ENCODE measurements at regions not wholly inside any gene's neighbourhood (a gene's known extent, or its start where the extent isn't known, plus 50 kb on each side); places are given as distances from the start of the nearest gene placed in this dataset.

DNA sequence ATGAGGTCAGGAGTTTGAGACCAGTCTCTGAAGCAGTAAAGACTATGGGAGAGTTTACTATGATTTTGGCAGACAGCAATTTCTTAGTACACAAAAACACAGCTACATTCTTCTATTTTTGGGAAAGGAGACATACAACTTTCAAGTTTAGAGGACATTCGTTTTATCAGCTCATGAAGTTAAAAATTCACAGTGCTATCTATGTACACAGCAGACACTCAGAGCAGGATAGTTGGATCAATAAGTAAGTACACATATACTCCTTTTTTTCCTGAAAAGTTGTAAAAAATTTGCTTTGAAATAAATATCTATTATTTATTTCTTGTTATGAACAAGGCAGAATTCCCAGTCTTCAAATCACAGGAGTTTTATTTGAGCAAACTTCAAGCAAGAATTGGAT is 159.7 kb downstream of the SERPINI1 start:
- no peak for DNase-seq (ENCODE audit: low read depth, low spot score)

DNA sequence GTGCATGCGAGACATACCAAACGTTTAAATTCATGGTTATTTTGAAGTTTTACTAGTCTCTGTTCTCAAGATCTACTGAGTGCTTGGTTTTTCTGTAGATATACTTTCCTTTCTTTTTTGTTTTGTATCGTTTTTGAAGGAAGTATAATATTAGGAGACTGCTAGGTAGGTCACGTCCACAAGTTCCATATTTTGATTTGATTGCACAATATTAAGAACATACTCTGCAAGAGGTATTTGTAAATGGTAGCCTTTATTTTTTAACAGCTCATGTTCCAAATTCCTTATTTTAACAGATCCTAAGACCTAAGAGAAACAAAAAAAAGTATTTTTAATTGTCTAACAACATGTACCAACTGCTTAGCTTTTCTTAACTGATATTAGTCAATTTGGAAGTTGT is 156.7 kb downstream of the SERPINI1 start:
- DNase-seq (ENCODE audit: low read depth, low spot score), result no peak

DNA sequence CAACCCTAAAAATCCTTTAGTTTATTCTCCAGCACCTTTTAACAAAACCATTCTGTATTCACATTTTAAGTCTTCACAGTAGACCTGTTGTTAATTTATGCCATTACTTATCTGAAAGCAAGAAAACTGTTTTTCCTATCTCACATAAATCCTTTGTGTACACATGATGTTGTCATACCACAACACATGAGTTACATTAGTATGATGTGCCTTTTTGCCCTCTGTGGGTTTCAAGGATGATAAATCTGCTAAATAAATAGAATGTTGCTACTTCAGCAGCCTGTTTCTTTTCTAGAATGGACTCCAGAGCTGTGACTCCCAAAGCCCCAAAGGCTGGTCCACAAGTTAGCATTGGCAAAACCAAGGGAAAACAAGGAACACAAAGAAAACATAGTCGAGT is 151.6 kb downstream of the SERPINI1 start:
- no peak for DNase-seq (ENCODE audit: low read depth, low spot score)

DNA sequence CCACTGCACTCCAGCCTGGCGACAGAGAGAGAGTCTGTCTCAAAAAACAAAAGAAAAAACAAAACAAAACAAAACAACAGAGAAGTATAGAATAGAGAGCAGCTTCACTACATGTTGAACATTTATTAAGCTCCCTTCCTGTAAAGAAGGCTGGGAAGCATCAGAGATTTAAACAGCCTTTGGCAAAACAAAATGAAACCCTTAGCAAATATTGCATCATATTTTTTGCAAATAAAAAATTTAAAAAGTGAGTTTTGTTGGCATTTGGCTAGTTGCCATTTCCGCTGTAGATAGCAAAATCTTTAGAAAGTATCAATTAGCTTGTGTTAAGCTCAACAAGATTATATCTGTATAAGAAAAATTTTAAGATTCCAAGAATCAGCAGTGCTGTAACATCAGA is 151.2 kb downstream of the SERPINI1 start:
- DNase-seq (ENCODE audit: low read depth, low spot score), result no peak

DNA sequence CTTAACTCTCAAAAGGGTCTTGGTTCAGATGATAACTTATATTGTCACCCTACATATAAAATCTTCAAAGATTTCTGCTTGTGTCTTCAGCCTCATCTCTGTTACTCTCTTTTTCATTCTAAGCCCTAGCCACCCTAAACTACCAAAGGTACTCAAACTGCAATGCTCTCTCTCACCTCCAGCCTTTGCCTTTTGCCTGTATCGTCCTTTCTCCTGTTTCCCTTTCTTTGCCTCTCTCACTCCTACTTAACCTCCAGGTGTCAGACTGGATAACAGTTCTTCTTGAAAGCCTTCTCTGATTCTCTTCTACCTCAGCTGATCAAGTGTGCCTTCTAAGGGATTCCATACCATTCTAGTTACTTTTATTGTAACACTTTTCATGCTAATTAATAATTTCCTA is 149.8 kb downstream of the SERPINI1 start:
- DNase-seq (ENCODE audit: low read depth, low spot score), result no peak

DNA sequence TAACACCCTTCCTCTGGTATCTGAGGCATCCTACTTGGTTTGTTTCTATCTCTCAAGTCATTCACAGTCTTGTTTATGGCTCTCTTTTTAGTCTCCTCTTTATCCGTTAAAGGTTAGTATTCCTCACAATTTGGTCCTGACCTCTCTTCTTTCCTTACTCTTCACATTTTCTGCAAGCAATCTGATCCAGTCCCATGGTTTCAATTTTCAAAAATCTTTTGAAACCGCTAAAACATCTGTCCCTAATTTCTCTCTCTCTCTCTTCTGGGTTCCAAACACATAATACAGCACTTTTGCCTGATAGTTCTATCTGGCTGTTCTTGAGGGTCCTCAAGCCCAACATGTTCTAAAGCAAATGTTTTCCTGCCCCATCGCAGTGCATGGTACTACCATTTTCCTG is 149.0 kb downstream of the SERPINI1 start:
- no peak for DNase-seq (ENCODE audit: low read depth, low spot score)

DNA sequence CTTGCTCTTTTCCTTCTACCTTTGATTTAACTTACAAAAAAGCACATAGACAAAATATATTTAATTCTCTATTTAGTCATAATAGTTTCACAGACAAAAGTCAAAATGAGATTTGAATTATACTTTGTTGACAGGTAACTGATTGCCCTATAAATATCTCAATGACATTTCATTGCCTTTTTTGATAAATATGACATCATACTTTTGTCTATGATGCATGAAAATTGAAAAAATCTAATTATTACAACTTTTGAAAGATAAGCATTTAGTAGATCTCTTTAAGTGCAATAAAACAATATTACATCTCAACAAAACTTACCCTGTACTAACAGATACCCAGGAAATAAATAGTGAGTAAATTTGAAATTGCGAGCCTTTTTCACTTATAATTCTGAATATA is 147.9 kb downstream of the SERPINI1 start:
- no peak for DNase-seq (ENCODE audit: low read depth, low spot score)

DNA sequence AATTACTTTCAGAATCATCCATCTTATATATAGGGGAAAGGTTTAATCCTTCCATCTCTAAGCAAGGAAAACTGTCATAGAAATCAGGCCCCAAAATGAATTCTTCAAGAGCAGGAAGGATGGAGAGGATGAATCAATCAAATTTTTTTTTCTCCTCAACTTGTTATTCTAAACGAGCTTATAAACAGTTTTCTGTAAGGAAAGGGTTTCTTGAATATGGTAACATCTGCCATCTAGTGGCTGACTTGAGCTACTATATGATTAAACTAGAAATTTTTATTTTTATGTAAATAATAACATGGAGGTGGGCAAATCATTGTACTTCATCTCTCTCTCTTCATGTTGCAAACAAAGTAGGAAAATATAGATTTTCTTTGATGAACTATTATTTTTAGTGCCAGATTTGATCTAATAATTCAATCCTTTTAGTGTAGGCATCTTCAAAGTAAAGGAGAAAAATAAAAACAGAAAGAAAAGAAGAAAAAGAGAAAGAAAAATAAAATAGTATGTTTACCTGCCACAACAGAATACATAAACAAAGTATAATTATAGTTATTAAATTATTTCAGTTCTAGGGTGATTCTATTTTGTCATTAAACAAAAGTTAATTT is 146.6 kb downstream of the SERPINI1 start:
- peak; percentile 9 for DNase-seq (ENCODE audit: low read depth, low spot score)

DNA sequence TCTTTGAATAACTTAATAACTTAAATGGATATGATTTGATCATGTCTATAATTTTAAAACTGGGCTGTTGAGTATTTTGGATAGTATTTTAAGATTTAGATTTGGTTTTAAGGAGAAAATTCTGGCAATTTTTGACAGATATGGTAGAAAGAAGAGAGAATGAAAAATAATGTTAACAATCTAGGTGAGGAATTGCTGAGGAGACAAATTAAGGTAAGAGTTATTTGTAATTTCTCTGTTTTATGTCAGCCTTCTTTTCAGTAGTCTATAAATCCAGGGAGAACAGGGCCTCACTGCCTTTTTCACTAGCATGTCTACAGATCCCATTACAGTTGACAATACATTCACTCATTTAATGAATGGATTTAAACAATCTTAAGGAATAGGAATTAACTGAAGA is 144.7 kb downstream of the SERPINI1 start:
- DNase-seq (ENCODE audit: low read depth, low spot score), result no peak

DNA sequence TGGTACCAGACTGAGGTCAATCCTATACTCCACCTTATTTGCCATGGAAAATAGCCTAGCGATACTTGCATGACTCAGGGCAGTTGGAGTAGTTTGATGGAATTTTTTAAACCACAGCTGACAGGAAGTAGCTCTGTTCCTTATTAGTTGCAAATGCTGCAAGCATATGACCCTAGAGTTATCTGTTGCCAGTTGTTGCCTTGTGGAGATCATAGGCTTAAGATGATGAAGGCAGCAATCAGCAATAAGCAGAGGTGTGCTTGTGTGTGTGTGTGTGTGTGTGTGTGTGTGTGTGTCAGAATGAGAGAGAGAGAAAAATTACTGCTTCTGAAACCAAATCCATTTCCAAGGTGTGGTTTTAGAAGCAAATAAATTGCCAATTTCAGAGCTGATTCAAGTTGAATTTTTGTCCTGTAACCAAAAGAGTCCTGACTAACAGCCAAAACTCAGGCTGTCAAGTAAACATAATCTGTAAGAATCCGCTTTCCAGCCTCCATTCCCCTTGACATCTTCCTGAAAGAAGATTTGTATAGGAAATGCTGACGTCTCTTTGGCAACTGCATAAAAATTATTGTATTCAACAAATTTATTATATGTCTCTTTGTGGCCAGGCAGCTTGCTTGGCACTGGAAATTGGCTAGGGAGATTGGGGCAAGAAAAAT is 141.2 kb downstream of the SERPINI1 start:
- DNase-seq (ENCODE audit: low read depth, low spot score), result no peak

Data from smooth muscle cell of the brain vasculature (primary cell).